ENCODE measurements at regions not wholly inside any gene's neighbourhood (a gene's known extent, or its start where the extent isn't known, plus 50 kb on each side); places are given as distances from the start of the nearest gene placed in this dataset.

DNA sequence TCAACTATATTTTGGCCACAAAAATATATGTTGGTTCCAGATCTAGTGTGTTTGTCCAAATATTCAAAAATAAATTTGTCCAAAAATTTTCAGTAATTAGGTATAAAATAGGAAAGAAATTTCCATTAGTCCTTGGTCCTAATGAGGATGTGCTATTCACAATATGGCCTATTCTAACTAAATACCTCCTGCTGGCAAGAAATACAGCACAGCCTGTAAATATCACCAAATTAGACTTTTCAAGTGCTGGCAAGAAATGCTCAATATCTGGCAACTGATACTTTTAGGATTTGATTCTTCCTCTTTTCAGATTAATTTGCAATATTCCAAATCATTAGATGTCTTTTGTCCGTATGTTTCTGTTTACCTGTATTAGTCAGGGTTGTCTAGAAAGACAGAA is 1446.2 kb downstream of the LRFN5 start:
- no peak for TF ChIP-seq TCF12 (IDR thresholded peaks at IDR 0.05)
- TF ChIP-seq POLR2AphosphoS5 (IDR thresholded peaks at IDR 0.05; ENCODE audit: low read depth, low read length): no peak
- TF ChIP-seq EP300 (IDR thresholded peaks at IDR 0.05; ENCODE audit: borderline replicate concordance in 1 of 2, low read depth in 1 of 2, low read length in 1 of 2): no peak
- TF ChIP-seq, protein P1, sequence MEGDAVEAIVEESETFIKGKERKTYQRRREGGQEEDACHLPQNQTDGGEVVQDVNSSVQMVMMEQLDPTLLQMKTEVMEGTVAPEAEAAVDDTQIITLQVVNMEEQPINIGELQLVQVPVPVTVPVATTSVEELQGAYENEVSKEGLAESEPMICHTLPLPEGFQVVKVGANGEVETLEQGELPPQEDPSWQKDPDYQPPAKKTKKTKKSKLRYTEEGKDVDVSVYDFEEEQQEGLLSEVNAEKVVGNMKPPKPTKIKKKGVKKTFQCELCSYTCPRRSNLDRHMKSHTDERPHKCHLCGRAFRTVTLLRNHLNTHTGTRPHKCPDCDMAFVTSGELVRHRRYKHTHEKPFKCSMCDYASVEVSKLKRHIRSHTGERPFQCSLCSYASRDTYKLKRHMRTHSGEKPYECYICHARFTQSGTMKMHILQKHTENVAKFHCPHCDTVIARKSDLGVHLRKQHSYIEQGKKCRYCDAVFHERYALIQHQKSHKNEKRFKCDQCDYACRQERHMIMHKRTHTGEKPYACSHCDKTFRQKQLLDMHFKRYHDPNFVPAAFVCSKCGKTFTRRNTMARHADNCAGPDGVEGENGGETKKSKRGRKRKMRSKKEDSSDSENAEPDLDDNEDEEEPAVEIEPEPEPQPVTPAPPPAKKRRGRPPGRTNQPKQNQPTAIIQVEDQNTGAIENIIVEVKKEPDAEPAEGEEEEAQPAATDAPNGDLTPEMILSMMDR (IDR thresholded peaks at IDR 0.05): no peak
- TF ChIP-seq TAF1 (IDR thresholded peaks at IDR 0.05; ENCODE audit: borderline replicate concordance, low read depth, low read length): no peak
- no peak for TF ChIP-seq SIN3A (IDR thresholded peaks at IDR 0.05; ENCODE audit: borderline replicate concordance, low read depth, low read length)
- no peak for TF ChIP-seq SMC3 (IDR thresholded peaks at IDR 0.05; ENCODE audit: low read depth, low read length)
- TF ChIP-seq MXI1 (IDR thresholded peaks at IDR 0.05; ENCODE audit: low read depth, low read length): no peak

All from SK-N-SH (cell line).